ENCODE measurements at regions not wholly inside any gene's neighbourhood (a gene's known extent, or its start where the extent isn't known, plus 50 kb on each side); places are given as distances from the start of the nearest gene placed in this dataset.

GRCh38 chr5:112012104-112012503, 255.1 kb upstream of the NREP start:
- Histone ChIP-seq H3K9me3 (no peaks in the 10 kb centered on the region), H3K4me1 (peaks cover 0 to 6% (median 0%) of the 10 kb centered on the region in 4 donors), H3K4me3 (no peak overlapping the region), H3K27ac (no peak overlapping the region), H3K27me3 (no peaks in the 10 kb centered on the region), H3K36me3 (no peaks in the 10 kb centered on the region)
- DNase-seq (ENCODE audit: low spot score in 2 of 2), result no peak
- TF ChIP-seq POLR2A (IDR thresholded peaks at IDR 0.05) (no peak), CTCF (IDR thresholded peaks at IDR 0.05) (no peak), EP300 (IDR thresholded peaks at IDR 0.05) (no peak)
- 11 to 24% methylated on average over 1 of the region's 1 CpG for WGBS, 2 donors

- DNase-seq (ENCODE audit: low spot score in 2 of 2), result no peak
- no peak for TF ChIP-seq CTCF (IDR thresholded peaks at IDR 0.05)
- no peak for TF ChIP-seq EP300 (IDR thresholded peaks at IDR 0.05)
- TF ChIP-seq POLR2A (IDR thresholded peaks at IDR 0.05), result no peak
- no peaks in the 10 kb centered on the region for H3K9me3 ChIP-seq
- H3K4me1 ChIP-seq, result peaks cover 0 to 6% (median under 1%) of the 10 kb centered on the region in 4 donors
- no peak overlapping the region for H3K27ac ChIP-seq
- WGBS, 2 donors, result 81 to 83% methylated on average over 3 of the region's 3 CpGs
- H3K36me3 ChIP-seq, result no peaks in the 10 kb centered on the region
- H3K27me3 ChIP-seq, result no peaks in the 10 kb centered on the region
- no peak overlapping the region for H3K4me3 ChIP-seq
Measured at GRCh38 chr5:112010475-112010874, 253.5 kb upstream of the NREP start.

GRCh38 chr5:112006721-112007120, 249.7 kb upstream of the NREP start:
- H3K4me1 ChIP-seq, result peaks cover 0 to 4% (median 0%) of the 10 kb centered on the region in 4 donors
- H3K9me3 ChIP-seq, result no peaks in the 10 kb centered on the region
- H3K27ac ChIP-seq, result no peak overlapping the region
- TF ChIP-seq POLR2A (IDR thresholded peaks at IDR 0.05) (no peak), EP300 (IDR thresholded peaks at IDR 0.05) (no peak), CTCF (IDR thresholded peaks at IDR 0.05) (no peak)
- H3K36me3 ChIP-seq, result no peaks in the 10 kb centered on the region
- DNase-seq (ENCODE audit: low spot score in 2 of 2), result no peak
- H3K4me3 ChIP-seq, result no peak overlapping the region
- no peaks in the 10 kb centered on the region for H3K27me3 ChIP-seq

GRCh38 chr5:112005623-112005930, 248.6 kb upstream of the NREP start:
- TF ChIP-seq CTCF (IDR thresholded peaks at IDR 0.05), result no peak
- Histone ChIP-seq H3K4me3 (no peak overlapping the region), H3K4me1 (peaks cover 0 to 4% (median 0%) of the 10 kb centered on the region in 4 donors), H3K36me3 (no peaks in the 10 kb centered on the region), H3K9me3 (no peaks in the 10 kb centered on the region), H3K27me3 (no peaks in the 10 kb centered on the region), H3K27ac (no peak overlapping the region)
- no peak for DNase-seq (ENCODE audit: low spot score in 2 of 2)

GRCh38 chr5:112004867-112005622, 248.1 kb upstream of the NREP start:
- H3K4me3 ChIP-seq, result no peak overlapping the region
- no peaks in the 10 kb centered on the region for H3K9me3 ChIP-seq
- TF ChIP-seq POLR2A (IDR thresholded peaks at IDR 0.05) (no peak), EP300 (IDR thresholded peaks at IDR 0.05) (no peak), CTCF (IDR thresholded peaks at IDR 0.05) (no peak)
- no peak for DNase-seq (ENCODE audit: low spot score in 2 of 2)
- no peaks in the 10 kb centered on the region for H3K36me3 ChIP-seq
- H3K27me3 ChIP-seq, result no peaks in the 10 kb centered on the region
- H3K4me1 ChIP-seq, result peaks cover 0 to 4% (median 0%) of the 10 kb centered on the region in 4 donors
- 72 to 76% methylated on average over 2 of the region's 2 CpGs for WGBS, 2 donors
- no peak overlapping the region for H3K27ac ChIP-seq
